ENCODE measurements at regions not wholly inside any gene's neighbourhood (a gene's known extent, or its start where the extent isn't known, plus 50 kb on each side); places are given as distances from the start of the nearest gene placed in this dataset.

- Mint-ChIP-seq H3K27me3 (ENCODE audit: insufficient read depth) (no peaks in the 10 kb centered on the region), H3K4me1 (ENCODE audit: low read depth) (no peaks in the 10 kb centered on the region), H3K4me3 (no peak overlapping the region), H3K27ac (no peak overlapping the region), H3K9me3 (peaks cover 18% of the 10 kb centered on the region), H3K36me3 (ENCODE audit: low read depth) (no peaks in the 10 kb centered on the region)
- no peak for TF ChIP-seq CTCF (IDR thresholded peaks at IDR 0.05)
- DNase-seq: no peak
Measured at GRCh38 chr9:103242486-103242885, 247.4 kb downstream of the CYLC2 start.

GRCh38 chr9:103243553-103243952, 248.4 kb downstream of the CYLC2 start:
- Mint-ChIP-seq H3K4me3 (no peak overlapping the region), H3K27ac (no peak overlapping the region), H3K4me1 (ENCODE audit: low read depth) (no peaks in the 10 kb centered on the region), H3K36me3 (ENCODE audit: low read depth) (no peaks in the 10 kb centered on the region), H3K9me3 (peaks cover 18% of the 10 kb centered on the region), H3K27me3 (ENCODE audit: insufficient read depth) (no peaks in the 10 kb centered on the region)
- no peak for DNase-seq
- TF ChIP-seq CTCF (IDR thresholded peaks at IDR 0.05): no peak

- Mint-ChIP-seq H3K4me1 (ENCODE audit: low read depth) (no peaks in the 10 kb centered on the region), H3K4me3 (no peak overlapping the region), H3K27me3 (ENCODE audit: insufficient read depth) (no peaks in the 10 kb centered on the region), H3K9me3 (peaks cover 18% of the 10 kb centered on the region), H3K27ac (no peak overlapping the region), H3K36me3 (ENCODE audit: low read depth) (no peaks in the 10 kb centered on the region)
- no peak for TF ChIP-seq CTCF (IDR thresholded peaks at IDR 0.05)
- DNase-seq: no peak
Measured at GRCh38 chr9:103245369-103245768, 250.2 kb downstream of the CYLC2 start.

GRCh38 chr9:103261951-103262350, 266.8 kb downstream of the CYLC2 start:
- Mint-ChIP-seq H3K9me3 (peaks cover 33% of the 10 kb centered on the region), H3K27me3 (ENCODE audit: insufficient read depth) (no peaks in the 10 kb centered on the region), H3K4me3 (no peak overlapping the region), H3K27ac (no peak overlapping the region), H3K36me3 (ENCODE audit: low read depth) (peaks cover 5% of the 10 kb centered on the region; the same call in 1 of the 2 replicates), H3K4me1 (ENCODE audit: low read depth) (no peaks in the 10 kb centered on the region)
- DNase-seq: no peak
- TF ChIP-seq CTCF (IDR thresholded peaks at IDR 0.05): no peak

- DNase-seq: no peak
- Mint-ChIP-seq H3K27ac (no peak overlapping the region), H3K36me3 (ENCODE audit: low read depth) (no peaks in the 10 kb centered on the region), H3K4me3 (no peak overlapping the region), H3K27me3 (ENCODE audit: insufficient read depth) (no peaks in the 10 kb centered on the region), H3K4me1 (ENCODE audit: low read depth) (no peaks in the 10 kb centered on the region), H3K9me3 (peaks cover 26% of the 10 kb centered on the region)
- no peak for TF ChIP-seq CTCF (IDR thresholded peaks at IDR 0.05)
Measured at GRCh38 chr9:103266064-103266463, 270.9 kb downstream of the CYLC2 start.

GRCh38 chr9:103277240-103277639, 282.1 kb downstream of the CYLC2 start:
- H3K9me3 Mint-ChIP-seq: peaks cover 41% of the 10 kb centered on the region
- TF ChIP-seq CTCF (IDR thresholded peaks at IDR 0.05): no peak
- peaks cover 2% of the 10 kb centered on the region; the same call in 1 of the 2 replicates for H3K27me3 Mint-ChIP-seq (ENCODE audit: insufficient read depth)
- H3K27ac Mint-ChIP-seq: no peak overlapping the region
- no peaks in the 10 kb centered on the region for H3K36me3 Mint-ChIP-seq (ENCODE audit: low read depth)
- no peak for DNase-seq
- H3K4me1 Mint-ChIP-seq (ENCODE audit: low read depth): no peaks in the 10 kb centered on the region
- H3K4me3 Mint-ChIP-seq: no peak overlapping the region
